ENCODE measurements at regions not wholly inside any gene's neighbourhood (a gene's known extent, or its start where the extent isn't known, plus 50 kb on each side); places are given as distances from the start of the nearest gene placed in this dataset.

DNA sequence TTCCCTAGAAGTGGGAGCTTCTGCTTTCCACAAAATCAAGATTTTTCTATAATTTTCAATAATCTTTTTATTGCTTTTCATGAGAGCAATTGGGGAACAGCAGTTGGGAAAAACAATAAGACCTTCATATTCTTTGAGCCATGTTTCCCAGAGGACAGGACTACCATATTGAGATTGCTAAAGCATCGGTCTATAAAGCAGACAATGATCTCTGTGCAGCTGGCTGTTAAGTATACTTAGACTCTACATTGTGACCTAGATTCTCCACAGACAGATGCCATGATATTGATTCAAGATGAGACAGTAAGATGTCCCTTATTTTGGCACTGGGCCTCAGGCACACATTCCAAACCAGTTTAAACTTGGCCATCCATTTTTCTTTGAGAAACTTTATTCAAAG lies 1178.7 kb downstream of the SUCLG1 start:
- TF ChIP-seq, protein P1, sequence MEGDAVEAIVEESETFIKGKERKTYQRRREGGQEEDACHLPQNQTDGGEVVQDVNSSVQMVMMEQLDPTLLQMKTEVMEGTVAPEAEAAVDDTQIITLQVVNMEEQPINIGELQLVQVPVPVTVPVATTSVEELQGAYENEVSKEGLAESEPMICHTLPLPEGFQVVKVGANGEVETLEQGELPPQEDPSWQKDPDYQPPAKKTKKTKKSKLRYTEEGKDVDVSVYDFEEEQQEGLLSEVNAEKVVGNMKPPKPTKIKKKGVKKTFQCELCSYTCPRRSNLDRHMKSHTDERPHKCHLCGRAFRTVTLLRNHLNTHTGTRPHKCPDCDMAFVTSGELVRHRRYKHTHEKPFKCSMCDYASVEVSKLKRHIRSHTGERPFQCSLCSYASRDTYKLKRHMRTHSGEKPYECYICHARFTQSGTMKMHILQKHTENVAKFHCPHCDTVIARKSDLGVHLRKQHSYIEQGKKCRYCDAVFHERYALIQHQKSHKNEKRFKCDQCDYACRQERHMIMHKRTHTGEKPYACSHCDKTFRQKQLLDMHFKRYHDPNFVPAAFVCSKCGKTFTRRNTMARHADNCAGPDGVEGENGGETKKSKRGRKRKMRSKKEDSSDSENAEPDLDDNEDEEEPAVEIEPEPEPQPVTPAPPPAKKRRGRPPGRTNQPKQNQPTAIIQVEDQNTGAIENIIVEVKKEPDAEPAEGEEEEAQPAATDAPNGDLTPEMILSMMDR (tag by site-specific recombination; IDR thresholded peaks at IDR 0.05), result no peak
- TF ChIP-seq, protein P2, sequence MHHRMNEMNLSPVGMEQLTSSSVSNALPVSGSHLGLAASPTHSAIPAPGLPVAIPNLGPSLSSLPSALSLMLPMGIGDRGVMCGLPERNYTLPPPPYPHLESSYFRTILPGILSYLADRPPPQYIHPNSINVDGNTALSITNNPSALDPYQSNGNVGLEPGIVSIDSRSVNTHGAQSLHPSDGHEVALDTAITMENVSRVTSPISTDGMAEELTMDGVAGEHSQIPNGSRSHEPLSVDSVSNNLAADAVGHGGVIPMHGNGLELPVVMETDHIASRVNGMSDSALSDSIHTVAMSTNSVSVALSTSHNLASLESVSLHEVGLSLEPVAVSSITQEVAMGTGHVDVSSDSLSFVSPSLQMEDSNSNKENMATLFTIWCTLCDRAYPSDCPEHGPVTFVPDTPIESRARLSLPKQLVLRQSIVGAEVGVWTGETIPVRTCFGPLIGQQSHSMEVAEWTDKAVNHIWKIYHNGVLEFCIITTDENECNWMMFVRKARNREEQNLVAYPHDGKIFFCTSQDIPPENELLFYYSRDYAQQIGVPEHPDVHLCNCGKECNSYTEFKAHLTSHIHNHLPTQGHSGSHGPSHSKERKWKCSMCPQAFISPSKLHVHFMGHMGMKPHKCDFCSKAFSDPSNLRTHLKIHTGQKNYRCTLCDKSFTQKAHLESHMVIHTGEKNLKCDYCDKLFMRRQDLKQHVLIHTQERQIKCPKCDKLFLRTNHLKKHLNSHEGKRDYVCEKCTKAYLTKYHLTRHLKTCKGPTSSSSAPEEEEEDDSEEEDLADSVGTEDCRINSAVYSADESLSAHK (tag by site-specific recombination; IDR thresholded peaks at IDR 0.05), result no peak
- no peak for TF ChIP-seq ZNF140 (tag by site-specific recombination; IDR thresholded peaks at IDR 0.05)
- no peak for TF ChIP-seq ZXDB (tag by site-specific recombination; IDR thresholded peaks at IDR 0.05)
- no peak for TF ChIP-seq ZNF157 (tag by site-specific recombination; IDR thresholded peaks at IDR 0.05)
- TF ChIP-seq ZNF350 (tag by site-specific recombination; IDR thresholded peaks at IDR 0.05), result no peak
- no peak for TF ChIP-seq ZBTB1 (tag by site-specific recombination; IDR thresholded peaks at IDR 0.05)
- no peak for TF ChIP-seq SETDB1 (IDR thresholded peaks at IDR 0.05; ENCODE audit: insufficient read length, low read length)
- TF ChIP-seq WT1 (tag by site-specific recombination; IDR thresholded peaks at IDR 0.05), result no peak
- TF ChIP-seq, protein P3, sequence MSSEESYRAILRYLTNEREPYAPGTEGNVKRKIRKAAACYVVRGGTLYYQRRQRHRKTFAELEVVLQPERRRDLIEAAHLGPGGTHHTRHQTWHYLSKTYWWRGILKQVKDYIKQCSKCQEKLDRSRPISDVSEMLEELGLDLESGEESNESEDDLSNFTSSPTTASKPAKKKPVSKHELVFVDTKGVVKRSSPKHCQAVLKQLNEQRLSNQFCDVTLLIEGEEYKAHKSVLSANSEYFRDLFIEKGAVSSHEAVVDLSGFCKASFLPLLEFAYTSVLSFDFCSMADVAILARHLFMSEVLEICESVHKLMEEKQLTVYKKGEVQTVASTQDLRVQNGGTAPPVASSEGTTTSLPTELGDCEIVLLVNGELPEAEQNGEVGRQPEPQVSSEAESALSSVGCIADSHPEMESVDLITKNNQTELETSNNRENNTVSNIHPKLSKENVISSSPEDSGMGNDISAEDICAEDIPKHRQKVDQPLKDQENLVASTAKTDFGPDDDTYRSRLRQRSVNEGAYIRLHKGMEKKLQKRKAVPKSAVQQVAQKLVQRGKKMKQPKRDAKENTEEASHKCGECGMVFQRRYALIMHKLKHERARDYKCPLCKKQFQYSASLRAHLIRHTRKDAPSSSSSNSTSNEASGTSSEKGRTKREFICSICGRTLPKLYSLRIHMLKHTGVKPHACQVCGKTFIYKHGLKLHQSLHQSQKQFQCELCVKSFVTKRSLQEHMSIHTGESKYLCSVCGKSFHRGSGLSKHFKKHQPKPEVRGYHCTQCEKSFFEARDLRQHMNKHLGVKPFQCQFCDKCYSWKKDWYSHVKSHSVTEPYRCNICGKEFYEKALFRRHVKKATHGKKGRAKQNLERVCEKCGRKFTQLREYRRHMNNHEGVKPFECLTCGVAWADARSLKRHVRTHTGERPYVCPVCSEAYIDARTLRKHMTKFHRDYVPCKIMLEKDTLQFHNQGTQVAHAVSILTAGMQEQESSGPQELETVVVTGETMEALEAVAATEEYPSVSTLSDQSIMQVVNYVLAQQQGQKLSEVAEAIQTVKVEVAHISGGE (tag by site-specific recombination; conservative IDR thresholded peaks at IDR 0.05; ENCODE audit: low read depth), result no peak
- TF ChIP-seq BCL11A (tag by site-specific recombination; IDR thresholded peaks at IDR 0.05; ENCODE audit: low read depth), result no peak
- no peak for TF ChIP-seq ZNF423 (tag by site-specific recombination; IDR thresholded peaks at IDR 0.05)

All from HEK293 (cell line).